LNCAP (cell line): ENCODE measurements at regions not wholly inside any gene's neighbourhood (a gene's known extent, or its start where the extent isn't known, plus 50 kb on each side); places are given as distances from the start of the nearest gene placed in this dataset.

Source experiments
- CTCF ChIP-seq: fragments of 450-650 bp; IDR thresholded peaks from 2 replicates; pipeline ENCODE4 v1.5.1; 2017; ENCODE audit warnings: mild to moderate bottlenecking

DNA sequence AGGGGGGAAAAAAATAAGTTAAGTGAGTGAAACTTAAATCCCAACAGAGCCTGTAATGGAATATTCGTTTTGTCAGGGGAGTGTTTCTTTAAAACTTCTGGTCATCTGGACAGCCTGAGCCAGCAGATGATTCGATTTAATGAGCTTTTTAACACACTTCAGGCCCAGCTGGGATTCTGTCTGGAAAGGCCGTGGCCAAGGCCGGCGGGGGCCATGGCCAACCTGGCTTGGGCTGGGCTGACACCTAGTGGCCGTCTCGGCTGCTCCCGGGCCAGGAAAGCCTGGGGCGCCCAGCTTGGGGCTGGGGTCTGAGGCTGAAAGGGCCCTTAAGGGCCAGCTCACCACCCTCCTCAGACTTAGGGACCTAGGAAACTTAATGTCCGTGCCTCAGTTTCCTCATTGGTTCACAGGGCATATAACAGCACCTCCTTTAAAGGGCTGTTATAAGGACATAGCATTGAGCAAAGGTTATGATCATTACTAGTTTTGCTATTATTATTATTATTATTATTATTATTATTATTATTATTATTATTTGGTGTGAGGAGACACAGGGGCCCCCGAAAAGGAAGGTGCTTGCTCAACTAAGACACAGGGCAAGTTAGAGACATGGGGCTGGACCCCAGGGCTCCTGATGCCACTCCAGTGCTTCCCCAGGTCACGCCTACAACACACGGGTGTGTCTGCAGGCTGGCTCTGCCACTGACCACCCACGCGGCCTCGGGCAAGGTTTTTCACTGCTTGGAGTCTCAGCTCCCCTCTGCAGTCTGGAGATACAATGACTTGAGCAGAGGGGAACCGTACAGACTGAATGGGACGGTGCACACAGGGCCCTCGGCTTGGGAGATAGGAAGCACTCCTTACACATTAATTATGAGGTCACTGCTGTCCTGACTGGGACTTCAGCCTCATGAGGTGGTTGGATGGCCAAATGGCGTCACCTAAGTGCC lies 84.0 kb downstream of the SYNE3 start:
- peak; percentile 93 for TF ChIP-seq CTCF

DNA sequence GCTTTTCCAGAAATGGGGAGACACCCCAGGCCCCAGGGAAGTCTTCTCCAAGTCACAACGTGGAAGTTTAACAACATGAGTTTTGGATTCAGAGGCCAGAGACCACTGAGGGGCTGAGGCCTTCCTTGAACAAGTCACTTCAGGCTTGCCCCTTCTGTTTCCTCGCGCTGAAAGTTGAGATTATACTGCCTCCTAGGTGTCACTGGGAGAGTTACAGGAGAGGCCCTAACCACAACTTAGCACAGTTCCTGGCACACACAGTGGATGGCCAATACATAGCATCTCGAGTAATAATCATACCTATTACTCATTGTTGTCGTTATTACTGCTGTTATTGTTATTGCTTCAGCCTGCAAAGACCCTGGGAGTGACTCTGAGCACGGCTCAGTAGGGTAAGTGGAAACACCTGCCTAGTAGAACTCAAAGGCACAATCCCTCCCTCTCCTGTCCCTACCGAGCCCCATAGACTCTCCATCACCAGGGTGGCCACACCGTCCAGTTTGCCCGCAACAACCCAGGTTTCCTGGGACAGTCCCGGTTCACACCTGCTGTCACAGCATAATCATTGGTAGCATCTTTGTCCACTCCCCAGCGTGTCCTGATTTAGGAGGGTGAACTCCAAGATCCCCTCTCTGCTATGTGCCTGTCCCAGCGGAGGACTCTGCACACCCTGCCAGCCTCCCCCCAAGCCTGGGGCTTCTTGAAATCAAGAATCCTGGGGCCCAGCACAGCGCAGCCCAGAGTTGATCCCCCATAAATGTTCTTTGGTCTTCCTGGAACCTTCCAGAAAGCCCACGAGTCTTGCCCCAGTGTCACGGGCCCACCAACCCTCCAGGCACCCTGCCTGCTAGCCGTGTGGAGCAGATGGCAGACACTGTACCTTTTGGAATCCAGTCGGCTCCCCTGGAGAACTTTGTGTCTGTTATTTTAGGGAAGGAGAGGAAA lies 85.0 kb downstream of the SYNE3 start:
- peak; percentile 79 for TF ChIP-seq CTCF

GRCh38 chr14:95428557-95428956 lies 87.9 kb downstream of the SYNE3 start:
- no peak for TF ChIP-seq CTCF

GRCh38 chr14:95426116-95426475 lies 90.4 kb downstream of the SYNE3 start:
- TF ChIP-seq CTCF: no peak

- TF ChIP-seq CTCF: no peak
Observed at GRCh38 chr14:95425369-95426115, 90.9 kb downstream of the SYNE3 start.

DNA sequence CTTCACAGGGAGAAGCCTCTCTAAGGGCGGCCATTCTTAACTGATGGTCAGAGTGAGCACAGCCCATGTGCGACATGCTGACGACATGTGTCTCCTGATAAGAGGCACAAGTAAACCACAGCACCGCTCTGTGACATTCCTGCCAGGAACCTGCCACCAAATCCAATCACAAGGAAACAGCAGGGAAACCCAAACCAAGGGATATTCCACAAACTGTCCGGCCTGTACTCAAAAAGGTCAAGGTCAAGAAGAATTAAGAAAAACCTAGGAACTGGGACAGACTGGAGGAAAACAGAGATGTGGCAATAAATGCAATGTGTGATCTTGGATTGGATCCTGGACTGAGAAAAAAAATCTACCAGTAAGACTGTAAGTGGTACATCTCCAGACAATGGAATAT lies 91.9 kb downstream of the SYNE3 start:
- TF ChIP-seq CTCF: no peak

- TF ChIP-seq CTCF: no peak
Observed at GRCh38 chr14:95421741-95422140, 94.7 kb downstream of the SYNE3 start.
